ENCODE measurements at regions not wholly inside any gene's neighbourhood (a gene's known extent, or its start where the extent isn't known, plus 50 kb on each side); places are given as distances from the start of the nearest gene placed in this dataset.

DNA sequence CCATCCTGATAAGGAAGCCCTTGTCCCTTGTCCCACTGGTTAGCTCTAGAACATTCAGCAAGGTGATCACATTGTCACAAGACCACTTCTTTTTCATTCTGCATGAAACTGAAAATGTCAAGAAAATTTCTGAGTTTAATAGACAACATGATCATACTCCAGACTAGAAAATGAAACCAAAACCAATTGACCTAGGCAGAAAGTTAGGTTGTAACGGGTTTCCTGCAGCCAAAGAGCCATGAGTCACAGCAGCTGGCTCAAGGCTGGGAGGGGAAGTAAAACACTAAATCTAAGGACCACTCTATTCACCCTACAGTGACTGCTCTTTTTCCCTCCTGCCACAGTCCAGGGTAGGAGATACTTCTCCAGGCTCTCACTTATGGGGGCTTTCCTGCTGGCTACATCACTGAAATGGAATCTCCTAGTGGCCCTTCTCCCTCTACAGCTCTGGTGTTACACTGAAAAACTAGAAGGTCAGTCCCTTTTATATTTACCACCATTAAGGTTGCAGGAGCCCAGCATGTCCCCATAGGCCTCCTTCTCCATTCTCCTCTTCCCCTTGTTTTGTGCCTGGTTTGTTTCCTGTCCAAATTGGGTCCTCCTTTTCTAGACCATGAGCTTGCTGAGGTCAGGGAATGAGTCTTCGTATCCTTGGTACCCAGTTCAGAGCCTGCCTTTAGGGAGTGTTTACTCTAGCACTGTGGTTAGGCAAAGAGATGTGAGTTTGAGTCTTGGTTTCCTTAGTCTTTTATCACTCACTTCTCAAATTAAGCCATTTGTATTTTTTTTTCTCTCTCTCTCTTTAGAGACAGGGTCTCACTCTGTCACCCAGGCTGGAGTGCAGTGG, 236.5 kb upstream of the JUN start:
- Histone ChIP-seq H3K9me3 (no peaks in the 10 kb centered on the region), H3K4me3 (peak overlapping the region; percentile 33), H3K36me3 (no peaks in the 10 kb centered on the region), H3K27ac (peak overlapping the region; percentile 85), H3K27me3 (no peaks in the 10 kb centered on the region), H3K4me1 (peaks cover 16% of the 10 kb centered on the region)
- intact Hi-C loops (cut with DNase I): no loop called here
- DNase-seq: no peak
- peak; percentile 85 for ATAC-seq
- no peak for TF ChIP-seq CTCF (IDR thresholded peaks at IDR 0.05)

DNA sequence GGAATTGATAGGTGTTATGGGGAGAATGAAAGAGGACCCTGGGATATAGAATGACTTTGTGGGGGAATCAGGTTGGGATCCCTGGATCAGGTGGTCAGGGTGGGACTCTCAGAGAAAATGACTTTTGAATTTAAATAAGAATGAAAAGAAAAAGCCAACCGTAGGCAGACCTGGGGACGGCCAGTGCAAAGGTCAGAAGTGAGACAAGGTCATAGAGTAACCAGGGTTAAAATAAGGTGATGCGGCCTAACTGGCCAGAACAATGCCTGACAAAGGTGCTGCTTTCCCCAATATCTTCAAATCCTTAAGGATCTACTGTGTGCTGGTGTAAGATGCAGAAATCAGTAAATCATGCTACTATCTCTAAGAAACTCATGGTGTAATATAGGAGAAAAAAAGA, 238.4 kb upstream of the JUN start:
- ATAC-seq (no peak), DNase-seq (no peak)
- H3K27ac ChIP-seq: no peak overlapping the region
- TF ChIP-seq CTCF (IDR thresholded peaks at IDR 0.05): no peak
- peaks cover 24% of the 10 kb centered on the region for H3K4me1 ChIP-seq
- H3K9me3 ChIP-seq: no peaks in the 10 kb centered on the region
- H3K4me3 ChIP-seq: no peak overlapping the region
- H3K27me3 ChIP-seq: no peaks in the 10 kb centered on the region
- intact Hi-C loops (cut with DNase I): no loop called here
- H3K36me3 ChIP-seq: no peaks in the 10 kb centered on the region

DNA sequence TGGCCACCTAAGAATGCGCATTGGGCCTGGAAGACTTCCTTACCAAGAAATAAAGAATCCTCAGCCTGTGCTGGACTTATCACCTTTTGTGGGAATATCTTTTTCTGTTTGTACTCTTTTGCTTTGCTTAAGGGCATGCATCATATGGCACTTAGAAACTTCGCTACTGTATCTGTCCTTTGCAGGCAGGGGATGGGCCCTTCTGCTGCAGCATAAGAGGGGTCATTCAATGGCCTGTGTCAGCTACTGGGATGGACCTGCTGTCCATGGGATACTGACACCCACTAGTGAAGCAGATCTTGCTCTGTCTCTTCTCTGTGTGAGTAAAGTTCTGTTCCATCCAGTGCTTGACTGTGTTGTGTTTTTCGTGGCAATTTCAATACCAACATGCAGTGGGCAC, 239.0 kb upstream of the JUN start:
- no peak overlapping the region for H3K4me3 ChIP-seq
- DNase-seq (no peak), ATAC-seq (no peak)
- peaks cover 24% of the 10 kb centered on the region for H3K4me1 ChIP-seq
- H3K9me3 ChIP-seq: no peaks in the 10 kb centered on the region
- no peak overlapping the region for H3K27ac ChIP-seq
- no peak for TF ChIP-seq CTCF (IDR thresholded peaks at IDR 0.05)
- H3K27me3 ChIP-seq: no peaks in the 10 kb centered on the region
- intact Hi-C loops (cut with DNase I): no loop called here
- H3K36me3 ChIP-seq: no peaks in the 10 kb centered on the region

DNA sequence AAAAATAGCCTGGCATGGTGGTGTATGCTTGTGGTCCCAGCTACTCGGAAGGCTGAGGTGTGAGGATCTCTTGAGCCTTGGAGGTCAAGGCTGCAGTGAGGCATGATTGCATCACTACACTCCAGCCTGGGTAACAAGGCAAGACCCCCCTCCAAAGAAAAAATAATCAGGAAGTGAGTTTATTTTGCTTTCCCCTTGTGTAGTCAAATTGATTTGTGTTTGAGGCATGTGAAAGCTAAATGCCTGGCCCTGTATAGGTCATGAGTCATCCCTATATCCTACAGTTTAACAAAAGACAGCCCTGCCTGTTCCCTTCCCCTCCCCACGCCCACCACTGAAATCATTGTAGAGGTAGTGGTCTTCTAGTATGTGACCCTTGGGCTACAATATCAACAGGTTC, 241.4 kb upstream of the JUN start:
- intact Hi-C loops (cut with DNase I): no loop called here
- Histone ChIP-seq H3K27me3 (no peaks in the 10 kb centered on the region), H3K36me3 (no peaks in the 10 kb centered on the region), H3K27ac (no peak overlapping the region), H3K4me1 (peaks cover 15% of the 10 kb centered on the region), H3K9me3 (no peaks in the 10 kb centered on the region), H3K4me3 (no peak overlapping the region)
- no peak for DNase-seq
- no peak for TF ChIP-seq CTCF (IDR thresholded peaks at IDR 0.05)
- ATAC-seq: no peak

DNA sequence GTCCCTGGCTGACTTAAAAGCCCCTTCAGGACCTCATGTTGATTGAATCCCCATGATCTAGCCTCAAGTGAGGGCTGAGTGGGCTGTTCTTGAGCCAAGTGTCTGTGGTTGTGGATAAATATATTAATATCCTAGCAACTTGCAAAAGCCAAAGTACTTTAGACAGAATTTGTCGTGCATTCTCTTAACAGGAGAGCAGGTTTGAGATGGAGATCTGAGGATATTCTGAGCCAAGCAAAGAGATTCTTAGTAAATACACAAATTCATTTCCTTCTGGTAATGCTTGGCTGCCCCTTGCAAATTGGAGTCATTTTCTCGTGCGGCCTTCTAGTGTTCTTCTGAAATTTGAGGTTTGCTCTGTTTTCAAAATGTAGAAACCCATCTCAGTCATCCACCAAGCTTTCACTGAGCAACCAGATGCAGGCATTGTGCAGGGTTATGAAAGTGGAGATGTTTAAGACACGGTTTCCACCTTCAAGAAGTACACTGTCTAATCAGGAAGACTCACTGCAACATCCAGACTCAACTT, 242.1 kb upstream of the JUN start:
- intact Hi-C loops (cut with DNase I): no loop called here
- no peaks in the 10 kb centered on the region for H3K36me3 ChIP-seq
- no peak for TF ChIP-seq CTCF (IDR thresholded peaks at IDR 0.05)
- H3K9me3 ChIP-seq: no peaks in the 10 kb centered on the region
- no peak for DNase-seq
- no peaks in the 10 kb centered on the region for H3K27me3 ChIP-seq
- H3K27ac ChIP-seq: no peak overlapping the region
- H3K4me3 ChIP-seq: no peak overlapping the region
- H3K4me1 ChIP-seq: peaks cover 8% of the 10 kb centered on the region
- ATAC-seq: no peak
